Panc1 (cell line): ENCODE measurements at regions not wholly inside any gene's neighbourhood (a gene's known extent, or its start where the extent isn't known, plus 50 kb on each side); places are given as distances from the start of the nearest gene placed in this dataset.

Experiments used
- ATAC-seq: fragments of 200-7000 bp; cut with Tn5 transposase; 2 replicates; pipeline ENCODE4 v1.9.1; 2020; ENCODE audit warnings: mild to moderate bottlenecking, moderate library complexity
- BruUV-seq: library from RNA; stranded (reverse); fragments of 400-500 nt; replicated peaks from 2 replicates; lab custom pipeline; 2021; lab: Mats Ljungman, UMichigan
- CTCF ChIA-PET: fragments of 300-600 bp; sonication (Branson Sonifier 250); formaldehyde crosslinking; loops from one replicate; lab custom pipeline; 2022; ENCODE audit warnings: antibody characterized with exemption; lab: Charles Lee
- POLR2A ChIA-PET: fragments of 300-600 bp; sonication (Branson Sonifier 250); formaldehyde crosslinking; loops from one replicate; lab custom pipeline; 2022; ENCODE audit warnings: antibody characterized with exemption; lab: Charles Lee
- DNase-seq: peaks from one replicate; pipeline ENCODE4 v3.0.0-alpha.2; 2010; ENCODE audit warnings: low read depth, low spot score
- H3K27ac ChIP-seq: 2 replicates; pipeline ENCODE4 v1.5.1; 2011; ENCODE audit warnings: mild to moderate bottlenecking, low read length, inconsistent platforms
- H3K27me3 ChIP-seq: fragments of 200-500 bp; sonication (Bioruptor generic); 2 replicates; pipeline ENCODE4 v1.6.0; 2014; ENCODE audit warnings: low read length, inconsistent platforms; ENCODE audit not compliant: control insufficient read depth, insufficient read depth
- H3K36me3 ChIP-seq: fragments of 200-500 bp; sonication (Bioruptor generic); 2 replicates; pipeline ENCODE4 v1.5.1; 2014; ENCODE audit warnings: inconsistent platforms, mild to moderate bottlenecking, low read length, moderate library complexity; ENCODE audit not compliant: control insufficient read depth, insufficient read depth
- H3K4me1 ChIP-seq: 2 replicates; pipeline ENCODE4 v1.5.1; 2011; ENCODE audit warnings: inconsistent platforms, mild to moderate bottlenecking, low read length, moderate library complexity; ENCODE audit not compliant: control insufficient read depth, insufficient read depth
- H3K4me3 ChIP-seq, 2 experiments: 2 replicates each; pipeline ENCODE4 v1.5.1; 2011 to 2012; ENCODE audit warnings: low read depth in 2 of 2, low read length in 2 of 2, mild to moderate bottlenecking in 2 of 2, inconsistent platforms in 1 of 2, moderate library complexity in 1 of 2
- H3K9me3 ChIP-seq: fragments of 200-500 bp; sonication (Bioruptor generic); 2 replicates; pipeline ENCODE4 v1.5.1; 2014; ENCODE audit warnings: low read depth, mild to moderate bottlenecking, inconsistent platforms, low read length, moderate library complexity; ENCODE audit not compliant: control insufficient read depth, insufficient read depth
- CTCF ChIP-seq: fragments of 450-650 bp; IDR thresholded peaks from 2 replicates; pipeline ENCODE4 v1.5.1; 2017; ENCODE audit warnings: mild to moderate bottlenecking
- POLR2AphosphoS5 ChIP-seq: IDR thresholded peaks from 2 replicates; pipeline ENCODE4 v1.6.1; 2012; ENCODE audit warnings: mild to moderate bottlenecking, low read depth, low read length, moderate library complexity
- REST ChIP-seq, 2 experiments: IDR thresholded peaks; 2 replicates each; pipeline ENCODE4 v1.6.1; 2011 to 2012; ENCODE audit warnings: low read depth in 2 of 2, control low read depth in 1 of 2, low read length in 1 of 2, mild to moderate bottlenecking in 1 of 2, moderate library complexity in 1 of 2; ENCODE audit not compliant: insufficient read depth in 1 of 2
- SIN3A ChIP-seq: IDR thresholded peaks from 2 replicates; pipeline ENCODE4 v1.6.1; 2012; ENCODE audit warnings: low read depth, mild to moderate bottlenecking, low read length, moderate library complexity, borderline replicate concordance; ENCODE audit not compliant: insufficient read depth
- TCF7L2 ChIP-seq: IDR thresholded peaks from 2 replicates; pipeline ENCODE4 v1.6.1; 2011; ENCODE audit warnings: mild to moderate bottlenecking, low read depth, low read length, inconsistent platforms
- in situ Hi-C: cut with HindIII; loops from 2 replicates; pipeline ENCODE4 v1.10.0; 2016; ENCODE audit warnings: low sequenced_read_pairs, low pct_unique_long_range_greater_than_20kb
- intact Hi-C: fragments of 100-400 bp; cut with micrococcal nuclease; formaldehyde crosslinking; loops from one replicate; pipeline ENCODE4 v1.10.0; 2022; ENCODE audit not compliant: unreplicated experiment

- ChIA-PET CTCF (no interaction called here), POLR2A (no interaction called here)
- in situ Hi-C loops (no loop called here), intact Hi-C loops (no loop called here)
- Histone ChIP-seq H3K27ac (no peak overlapping the region), H3K36me3 (no peaks in the 10 kb centered on the region), H3K4me3 (no peak overlapping the region), H3K27me3 (no peaks in the 10 kb centered on the region), H3K9me3 (no peaks in the 10 kb centered on the region), H3K4me1 (no peaks in the 10 kb centered on the region)
- no TSS peak for BruUV-seq
- ATAC-seq (no peak), DNase-seq (no peak)
- TF ChIP-seq SIN3A (no peak), REST (IDR thresholded peaks at IDR 0.05; ENCODE audit: insufficient read depth in 1 of 2, low read depth in 2 of 2, low read length in 1 of 2) (no peak), CTCF (no peak), POLR2AphosphoS5 (no peak), TCF7L2 (no peak)
Measured at GRCh38 chr13:91151921-91152320, 195.6 kb upstream of the MIR17HG start.

- BruUV-seq: no TSS peak
- POLR2A ChIA-PET: no interaction called here
Measured at GRCh38 chr13:91153372-91153771, 194.1 kb upstream of the MIR17HG start.

More at GRCh38 chr13:91153372-91153771, 194.1 kb upstream of the MIR17HG start:
- intact Hi-C loops: no loop called here
- in situ Hi-C loops: no loop called here
- Histone ChIP-seq H3K27ac (no peak overlapping the region), H3K4me1 (no peaks in the 10 kb centered on the region), H3K4me3 (no peak overlapping the region), H3K9me3 (no peaks in the 10 kb centered on the region), H3K36me3 (no peaks in the 10 kb centered on the region), H3K27me3 (no peaks in the 10 kb centered on the region)
- TF ChIP-seq SIN3A (no peak), TCF7L2 (no peak), REST (IDR thresholded peaks at IDR 0.05; ENCODE audit: insufficient read depth in 1 of 2, low read depth in 2 of 2, low read length in 1 of 2) (no peak), POLR2AphosphoS5 (no peak), CTCF (no peak)
- DNase-seq: no peak
- CTCF ChIA-PET: no interaction called here
- ATAC-seq: no peak
